GM20000 (cell line): ENCODE measurements at regions not wholly inside any gene's neighbourhood (a gene's known extent, or its start where the extent isn't known, plus 50 kb on each side); places are given as distances from the start of the nearest gene placed in this dataset.
"Not testable (repeated sequence)": the region's sequence is repeated elsewhere in the genome, so short reads cannot be mapped to it uniquely, and the experiment has no call there.

Experiments
- DNase-seq: peaks from one replicate; pipeline ENCODE4 v3.0.0; 2012; ENCODE audit warnings: low spot score
- TF ChIP-seq, protein P1 (sequence below): IDR thresholded peaks from 2 replicates; pipeline ENCODE4 v1.5.1; 2012; ENCODE audit warnings: mild to moderate bottlenecking, control low read depth; ENCODE audit errors: extremely low read depth, missing control alignments

- peak; percentile 21 for DNase-seq
- TF ChIP-seq, protein P1, sequence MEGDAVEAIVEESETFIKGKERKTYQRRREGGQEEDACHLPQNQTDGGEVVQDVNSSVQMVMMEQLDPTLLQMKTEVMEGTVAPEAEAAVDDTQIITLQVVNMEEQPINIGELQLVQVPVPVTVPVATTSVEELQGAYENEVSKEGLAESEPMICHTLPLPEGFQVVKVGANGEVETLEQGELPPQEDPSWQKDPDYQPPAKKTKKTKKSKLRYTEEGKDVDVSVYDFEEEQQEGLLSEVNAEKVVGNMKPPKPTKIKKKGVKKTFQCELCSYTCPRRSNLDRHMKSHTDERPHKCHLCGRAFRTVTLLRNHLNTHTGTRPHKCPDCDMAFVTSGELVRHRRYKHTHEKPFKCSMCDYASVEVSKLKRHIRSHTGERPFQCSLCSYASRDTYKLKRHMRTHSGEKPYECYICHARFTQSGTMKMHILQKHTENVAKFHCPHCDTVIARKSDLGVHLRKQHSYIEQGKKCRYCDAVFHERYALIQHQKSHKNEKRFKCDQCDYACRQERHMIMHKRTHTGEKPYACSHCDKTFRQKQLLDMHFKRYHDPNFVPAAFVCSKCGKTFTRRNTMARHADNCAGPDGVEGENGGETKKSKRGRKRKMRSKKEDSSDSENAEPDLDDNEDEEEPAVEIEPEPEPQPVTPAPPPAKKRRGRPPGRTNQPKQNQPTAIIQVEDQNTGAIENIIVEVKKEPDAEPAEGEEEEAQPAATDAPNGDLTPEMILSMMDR: no peak
These were observed 407.4 kb upstream of the AADAT start for GRCh38 chr4:170497112-170497511.

DNA sequence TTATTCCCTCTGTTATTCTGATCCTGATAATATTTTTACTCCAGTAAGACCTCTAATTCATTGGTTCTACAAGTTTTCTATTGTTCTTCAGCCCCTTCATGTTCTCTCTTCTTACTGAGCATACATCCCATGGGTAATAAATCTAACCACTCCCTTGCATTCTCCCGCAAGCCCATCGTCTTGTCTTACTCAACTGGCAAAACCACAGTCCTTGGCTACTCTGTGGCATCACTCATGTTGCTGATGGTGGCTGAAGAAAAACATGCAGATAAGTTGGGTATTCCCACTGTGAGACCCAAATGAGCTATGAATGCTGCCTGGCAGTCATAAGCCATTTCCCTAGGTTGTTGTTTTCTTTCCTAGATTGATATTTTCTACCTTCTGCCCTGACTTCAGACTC, 402.2 kb upstream of the AADAT start:
- DNase-seq: no peak
- TF ChIP-seq, protein P1: no peak

DNA sequence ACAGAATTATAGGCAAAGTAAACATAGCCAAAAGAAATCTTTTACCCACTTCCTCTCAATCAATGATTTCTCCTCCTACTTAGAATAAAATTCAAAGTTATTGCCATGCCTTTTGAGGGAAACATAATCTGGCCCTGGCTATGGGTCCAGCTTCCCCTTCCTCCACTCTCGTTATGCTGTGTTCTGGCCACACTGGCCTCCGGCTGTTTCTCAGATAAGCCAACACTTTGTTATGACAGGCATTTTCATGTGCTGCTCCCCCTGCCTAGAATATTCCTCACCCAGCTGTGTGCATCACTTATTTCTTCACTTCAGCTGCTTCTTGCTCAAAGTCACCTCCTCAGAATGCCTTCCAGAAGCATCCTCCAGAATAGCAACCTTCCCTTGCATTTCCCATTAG, 386.6 kb upstream of the AADAT start:
- DNase-seq: no peak
- TF ChIP-seq, protein P1: no peak

GRCh38 chr4:170465429-170465828, 375.7 kb upstream of the AADAT start:
- TF ChIP-seq, protein P1: no peak
- DNase-seq: no peak

DNA sequence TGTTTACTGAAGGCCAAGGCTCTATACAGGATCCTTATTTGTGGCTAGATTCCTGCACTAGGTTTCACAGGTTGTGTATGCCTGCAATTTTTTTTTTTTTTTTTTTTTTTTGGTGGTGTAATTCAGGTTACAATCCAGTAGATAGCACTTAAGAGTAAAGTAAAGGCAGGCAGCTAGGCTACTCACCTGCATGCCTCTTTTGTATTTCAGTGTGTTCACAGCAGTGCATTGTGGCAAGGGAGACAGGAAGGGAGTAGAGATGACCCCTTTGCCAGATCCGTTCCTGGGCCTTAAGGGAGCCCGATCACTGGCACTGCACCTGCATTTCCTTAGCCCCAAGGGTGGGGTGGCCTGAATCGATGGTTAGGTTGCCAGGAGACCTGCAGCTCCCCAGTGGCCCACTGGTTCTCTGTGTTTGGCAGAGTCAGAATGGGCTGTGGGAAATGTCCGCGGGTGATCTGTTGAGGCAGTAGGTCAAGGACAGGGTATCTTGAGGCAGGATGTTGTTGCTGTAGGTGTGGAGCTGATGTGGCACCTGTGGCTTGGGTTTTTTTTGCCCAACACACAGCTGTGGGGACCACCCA, 374.9 kb upstream of the AADAT start:
- TF ChIP-seq, protein P1: no peak
- no peak for DNase-seq

GRCh38 chr4:170446782-170447181, 357.0 kb upstream of the AADAT start:
- no peak for DNase-seq
- TF ChIP-seq, protein P1: no peak

- DNase-seq: not testable (repeated sequence)
These were observed 351.4 kb upstream of the AADAT start for GRCh38 chr4:170441146-170441545.

- no peak for DNase-seq
- TF ChIP-seq, protein P1: no peak
These were observed 339.2 kb upstream of the AADAT start for GRCh38 chr4:170428929-170429328.
